OCI-LY1 (cell line): ENCODE measurements at regions not wholly inside any gene's neighbourhood (a gene's known extent, or its start where the extent isn't known, plus 50 kb on each side); places are given as distances from the start of the nearest gene placed in this dataset.

Experiments used
- CTCF ChIP-seq: fragments of 200-600 bp; sonication (generic), shearing (Covaris generic); IDR thresholded peaks from 2 replicates; pipeline ENCODE4 v1.5.1; 2017; ENCODE audit warnings: mild to moderate bottlenecking, antibody characterized with exemption, low read length, moderate library complexity, mixed read lengths
- EZH2 ChIP-seq: fragments of 200-600 bp; sonication (generic), shearing (Covaris generic); IDR thresholded peaks from 2 replicates; pipeline ENCODE4 v1.8.0; 2017; ENCODE audit warnings: borderline replicate concordance, mixed run types, mild to moderate bottlenecking, antibody characterized with exemption, low read length, moderate library complexity, mixed read lengths

- TF ChIP-seq EZH2, result no peak
- TF ChIP-seq CTCF, result no peak
Observed at GRCh38 chr16:48959747-48960146, 321.9 kb downstream of the CBLN1 start.
